Glutamatergic neuron (in vitro differentiated cells): ENCODE measurements at regions not wholly inside any gene's neighbourhood (a gene's known extent, or its start where the extent isn't known, plus 50 kb on each side); places are given as distances from the start of the nearest gene placed in this dataset.

ENCODE experiments used
- DNase-seq: peaks from one replicate; pipeline ENCODE4 v3.0.0; 2022
- H3K27ac Mint-ChIP-seq: one replicate; pipeline ENCODE4 v1.8.0; 2020; ENCODE audit warnings: mild to moderate bottlenecking, mixed read lengths, inconsistent platforms; ENCODE audit not compliant: unreplicated experiment
- H3K27me3 Mint-ChIP-seq: one replicate; pipeline ENCODE4 v1.8.0; 2020; ENCODE audit warnings: mild to moderate bottlenecking, moderate library complexity, mixed read lengths, inconsistent platforms; ENCODE audit not compliant: unreplicated experiment
- H3K36me3 Mint-ChIP-seq: one replicate; pipeline ENCODE4 v1.8.0; 2020; ENCODE audit warnings: mild to moderate bottlenecking, mixed read lengths, inconsistent platforms; ENCODE audit not compliant: unreplicated experiment
- H3K4me1 Mint-ChIP-seq: one replicate; pipeline ENCODE4 v1.8.0; 2020; ENCODE audit warnings: mild to moderate bottlenecking, low read depth, mixed read lengths, inconsistent platforms; ENCODE audit not compliant: unreplicated experiment
- H3K4me3 Mint-ChIP-seq: one replicate; pipeline ENCODE4 v1.8.0; 2020; ENCODE audit warnings: mild to moderate bottlenecking, mixed read lengths, inconsistent platforms; ENCODE audit not compliant: unreplicated experiment
- H3K9me3 Mint-ChIP-seq: one replicate; pipeline ENCODE4 v1.8.0; 2020; ENCODE audit warnings: mild to moderate bottlenecking, moderate library complexity, mixed read lengths, inconsistent platforms; ENCODE audit not compliant: unreplicated experiment
- CTCF ChIP-seq: fragments of 200-600 bp; sonication (generic); IDR thresholded peaks from one replicate; pipeline ENCODE4 v1.5.0; 2021; ENCODE audit not compliant: partially characterized antibody, unreplicated experiment

- H3K9me3 Mint-ChIP-seq = no peaks in the 10 kb centered on the region
- no peaks in the 10 kb centered on the region for H3K36me3 Mint-ChIP-seq
- peaks cover 15% of the 10 kb centered on the region for H3K4me1 Mint-ChIP-seq
- no peak overlapping the region for H3K27ac Mint-ChIP-seq
- no peak overlapping the region for H3K4me3 Mint-ChIP-seq
- no peak for DNase-seq
- no peak for TF ChIP-seq CTCF
- H3K27me3 Mint-ChIP-seq = peaks cover 7% of the 10 kb centered on the region
Measured at GRCh38 chr3:34884007-34884406, 755.3 kb upstream of the ARPP21 start.

- H3K4me1 Mint-ChIP-seq = peaks cover 15% of the 10 kb centered on the region
- no peak for DNase-seq
Measured at GRCh38 chr3:34886443-34886842, 752.9 kb upstream of the ARPP21 start.

GRCh38 chr3:34889641-34890040 lies 749.7 kb upstream of the ARPP21 start:
- peaks cover 13% of the 10 kb centered on the region for H3K4me1 Mint-ChIP-seq
- no peak overlapping the region for H3K4me3 Mint-ChIP-seq
- DNase-seq = no peak
- no peaks in the 10 kb centered on the region for H3K9me3 Mint-ChIP-seq
- no peak for TF ChIP-seq CTCF
- H3K36me3 Mint-ChIP-seq = no peaks in the 10 kb centered on the region
- peaks cover 5% of the 10 kb centered on the region for H3K27me3 Mint-ChIP-seq
- no peak overlapping the region for H3K27ac Mint-ChIP-seq

More at GRCh38 chr3:34886443-34886842, 752.9 kb upstream of the ARPP21 start:
- no peak overlapping the region for H3K4me3 Mint-ChIP-seq
- H3K27ac Mint-ChIP-seq = no peak overlapping the region
- TF ChIP-seq CTCF = no peak
- H3K36me3 Mint-ChIP-seq = no peaks in the 10 kb centered on the region
- no peaks in the 10 kb centered on the region for H3K9me3 Mint-ChIP-seq
- H3K27me3 Mint-ChIP-seq = peaks cover 5% of the 10 kb centered on the region

- Mint-ChIP-seq H3K27ac (no peak overlapping the region), H3K4me3 (no peak overlapping the region), H3K4me1 (peaks cover 13% of the 10 kb centered on the region), H3K36me3 (no peaks in the 10 kb centered on the region), H3K9me3 (no peaks in the 10 kb centered on the region), H3K27me3 (peaks cover 5% of the 10 kb centered on the region)
- no peak for DNase-seq
- no peak for TF ChIP-seq CTCF
Measured at GRCh38 chr3:34890247-34890646, 749.1 kb upstream of the ARPP21 start.

GRCh38 chr3:34891941-34892340 lies 747.4 kb upstream of the ARPP21 start:
- Mint-ChIP-seq H3K27me3 (no peaks in the 10 kb centered on the region), H3K36me3 (no peaks in the 10 kb centered on the region), H3K4me1 (peaks cover 12% of the 10 kb centered on the region), H3K9me3 (no peaks in the 10 kb centered on the region), H3K4me3 (no peak overlapping the region), H3K27ac (no peak overlapping the region)
- TF ChIP-seq CTCF = no peak
- no peak for DNase-seq
